KBM-7 (cell line): ENCODE measurements at regions not wholly inside any gene's neighbourhood (a gene's known extent, or its start where the extent isn't known, plus 50 kb on each side); places are given as distances from the start of the nearest gene placed in this dataset.
"Not testable (repeated sequence)": the region's sequence is repeated elsewhere in the genome, so short reads cannot be mapped to it uniquely, and the experiment has no call there.

Experiments
- DNase-seq: peaks from one replicate; pipeline ENCODE4 v3.0.0-alpha.2; 2015
- in situ Hi-C: fragments of 300-500 bp; cut with MboI; formaldehyde crosslinking; loops from 2 replicates; pipeline ENCODE4 v1.14.3; 2020; ENCODE audit warnings: low sequenced_read_pairs, low pct_unique_long_range_greater_than_20kb, mixed read lengths

GRCh38 chr7:127530148-127530547 is 55.2 kb downstream of the GCC1 start:
- in situ Hi-C loops, result no loop called here

GRCh38 chr7:127527561-127527960 is 57.8 kb downstream of the GCC1 start:
- DNase-seq, result no peak
- in situ Hi-C loops, result no loop called here

More at GRCh38 chr7:127530148-127530547, 55.2 kb downstream of the GCC1 start:
- no peak for DNase-seq

GRCh38 chr7:127525866-127526480 is 59.4 kb downstream of the GCC1 start:
- DNase-seq, result no peak
- in situ Hi-C loops, result no loop called here

GRCh38 chr7:127516320-127516719 is 69.1 kb downstream of the GCC1 start:
- no peak for DNase-seq
- in situ Hi-C loops, result no loop called here

DNA sequence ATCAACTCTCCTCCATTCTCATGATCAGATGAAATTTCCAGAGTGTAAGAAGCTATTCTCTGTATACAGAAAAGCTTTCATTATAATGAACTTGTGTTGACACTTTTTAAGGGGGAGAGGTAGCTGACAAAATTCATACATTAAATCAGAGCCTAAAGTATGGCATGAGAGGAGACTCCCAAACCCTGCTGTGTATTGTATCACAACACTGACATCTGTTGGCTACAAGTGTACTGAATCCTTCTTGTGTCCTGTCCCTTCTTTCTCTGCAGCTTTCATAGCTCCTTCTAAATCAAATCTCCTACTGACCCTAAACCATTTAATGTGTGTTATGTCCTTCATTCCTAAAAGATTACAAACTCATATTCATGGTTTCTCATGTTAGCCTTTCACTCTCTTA is 70.9 kb downstream of the GCC1 start:
- in situ Hi-C loops, result no loop called here
- DNase-seq, result peak; percentile 28

- DNase-seq, result no peak
- in situ Hi-C loops, result no loop called here
Observed at GRCh38 chr7:127513311-127513710, 72.1 kb downstream of the GCC1 start.

- in situ Hi-C loops, result no loop called here
- no peak for DNase-seq
Observed at GRCh38 chr7:127512663-127513062, 72.7 kb downstream of the GCC1 start.

DNA sequence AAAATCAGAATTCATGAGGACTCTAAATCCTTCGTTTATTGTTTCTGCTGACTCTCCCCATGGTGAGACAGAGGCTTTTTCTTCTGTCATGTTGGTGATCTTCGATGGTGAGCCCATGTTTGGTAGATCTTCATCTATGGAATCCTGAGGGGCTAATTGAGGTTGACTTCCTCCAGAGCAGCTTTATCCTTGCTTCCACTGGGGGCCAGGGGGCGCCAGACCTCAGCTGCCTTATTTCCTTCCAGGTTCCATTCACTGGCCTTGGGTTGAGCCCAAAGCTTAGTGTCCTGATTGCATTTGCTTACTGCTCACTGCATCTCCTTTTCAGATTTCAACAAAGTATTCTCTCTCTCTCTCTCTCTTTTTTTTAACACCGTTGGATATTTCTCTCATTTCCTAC is 80.7 kb downstream of the GCC1 start:
- peak; percentile 19 for DNase-seq
- in situ Hi-C loops, result no loop called here

DNA sequence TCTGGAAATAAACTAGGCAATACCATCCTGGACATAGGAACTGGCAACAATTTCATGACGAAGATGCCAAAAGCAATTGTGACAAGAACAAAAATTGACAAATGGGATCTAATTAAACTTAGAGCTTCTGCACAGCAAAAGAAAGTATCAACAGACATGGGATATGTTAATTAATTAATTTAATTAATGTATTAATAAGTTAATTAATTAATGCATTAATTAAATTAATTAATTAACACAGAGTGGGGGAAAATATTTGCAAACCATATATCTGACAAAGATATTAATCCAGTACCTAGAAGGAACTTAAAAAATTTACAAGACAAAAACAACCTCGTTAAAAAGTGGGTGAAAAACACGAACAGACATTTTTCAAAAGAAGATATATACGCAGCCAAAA is 83.6 kb downstream of the GCC1 start:
- in situ Hi-C loops, result no loop called here
- DNase-seq, result no peak

GRCh38 chr7:127487381-127487780 is 94.9 kb upstream of the ZNF800 start:
- DNase-seq, result no peak
- in situ Hi-C loops, result no loop called here

GRCh38 chr7:127486654-127487053 is 94.1 kb upstream of the ZNF800 start:
- in situ Hi-C loops, result no loop called here

GRCh38 chr7:127485482-127485881 is 93.0 kb upstream of the ZNF800 start:
- in situ Hi-C loops, result no loop called here
- DNase-seq, result no peak

More at GRCh38 chr7:127486654-127487053, 94.1 kb upstream of the ZNF800 start:
- DNase-seq, result no peak

DNA sequence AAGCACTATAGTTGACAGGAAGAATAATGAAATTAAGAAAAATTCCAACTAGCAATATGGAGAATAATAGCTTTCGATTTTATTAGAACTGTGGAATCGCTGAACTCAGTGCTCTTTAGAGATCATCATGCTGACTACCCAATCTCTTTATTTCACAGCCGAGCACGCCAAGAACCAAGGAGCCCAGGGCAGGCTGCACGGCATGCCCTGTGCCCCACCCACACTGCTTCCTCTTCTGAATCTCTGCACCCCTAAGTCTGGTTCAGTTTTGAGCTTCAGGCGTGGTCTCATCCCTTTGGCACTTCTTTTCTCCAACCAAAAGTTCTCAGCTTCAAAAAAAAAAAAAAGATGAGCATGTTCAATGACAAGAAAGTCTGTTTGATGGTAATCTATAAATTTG is 92.4 kb upstream of the ZNF800 start:
- in situ Hi-C loops, result no loop called here
- no peak for DNase-seq

- in situ Hi-C loops, result no loop called here
- DNase-seq, result no peak
Observed at GRCh38 chr7:127478461-127478860, 86.0 kb upstream of the ZNF800 start.

GRCh38 chr7:127478024-127478355 is 85.5 kb upstream of the ZNF800 start:
- in situ Hi-C loops, result no loop called here
- no peak for DNase-seq

DNA sequence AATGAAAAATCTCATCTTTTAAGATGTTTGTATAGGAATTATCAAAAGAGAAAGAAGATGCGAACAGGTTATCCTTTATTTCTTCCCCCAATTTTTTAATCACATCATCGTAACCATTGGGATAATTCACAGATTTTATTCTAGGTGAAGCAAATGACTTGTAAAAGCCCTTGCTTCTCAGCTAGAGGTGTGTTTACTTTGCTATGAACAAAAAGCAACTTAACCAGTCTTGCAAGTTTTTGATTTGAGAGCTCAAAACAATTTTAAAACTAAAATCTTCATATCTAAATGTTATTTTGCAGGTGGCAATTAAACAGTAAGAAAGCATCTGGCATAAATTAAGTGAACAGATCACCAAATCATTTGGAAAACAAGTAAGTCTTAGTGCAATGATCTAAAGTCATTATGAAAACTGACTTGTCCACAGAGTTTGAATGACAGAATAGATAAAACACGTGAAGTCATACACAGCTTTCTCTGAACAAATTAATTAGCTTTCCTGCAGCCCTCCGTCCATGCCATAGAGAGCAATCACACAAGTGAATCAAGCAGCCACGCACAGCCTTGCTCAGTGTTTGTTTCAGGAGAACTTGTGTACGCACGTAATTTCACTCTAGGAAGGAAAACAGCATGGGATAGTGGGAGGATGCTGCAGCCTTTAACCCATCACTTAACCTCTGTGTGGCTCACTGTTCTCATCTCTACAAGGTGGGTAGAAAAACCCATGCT is 85.0 kb upstream of the ZNF800 start:
- DNase-seq, result no peak
- in situ Hi-C loops, result no loop called here

GRCh38 chr7:127476618-127477017 is 84.1 kb upstream of the ZNF800 start:
- no peak for DNase-seq
- in situ Hi-C loops, result no loop called here

GRCh38 chr7:127474457-127474856 is 81.9 kb upstream of the ZNF800 start:
- DNase-seq, result peak; percentile 9
- in situ Hi-C loops, result no loop called here

DNA sequence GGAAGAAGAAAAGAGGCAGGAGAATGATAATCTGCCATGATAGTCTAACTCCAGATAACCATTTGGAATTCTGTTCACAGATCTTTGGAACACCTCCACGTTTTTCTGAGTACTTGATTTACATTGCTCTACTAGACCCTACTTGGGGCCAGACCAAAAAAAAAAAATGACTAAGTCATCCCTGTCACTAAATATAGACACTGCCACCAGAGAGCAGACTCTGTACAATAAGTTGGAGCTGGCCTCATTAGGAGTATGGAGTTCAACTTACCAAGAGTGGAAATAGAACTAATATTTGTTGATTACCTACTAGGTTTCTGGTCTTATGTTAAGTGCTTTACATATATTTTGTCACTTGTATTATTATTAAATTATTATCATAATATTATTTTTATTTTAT is 80.9 kb upstream of the ZNF800 start:
- in situ Hi-C loops, result no loop called here
- DNase-seq, result no peak

GRCh38 chr7:127460077-127460476 is 67.6 kb upstream of the ZNF800 start:
- peak; percentile 13 for DNase-seq
- in situ Hi-C loops, result no loop called here

DNA sequence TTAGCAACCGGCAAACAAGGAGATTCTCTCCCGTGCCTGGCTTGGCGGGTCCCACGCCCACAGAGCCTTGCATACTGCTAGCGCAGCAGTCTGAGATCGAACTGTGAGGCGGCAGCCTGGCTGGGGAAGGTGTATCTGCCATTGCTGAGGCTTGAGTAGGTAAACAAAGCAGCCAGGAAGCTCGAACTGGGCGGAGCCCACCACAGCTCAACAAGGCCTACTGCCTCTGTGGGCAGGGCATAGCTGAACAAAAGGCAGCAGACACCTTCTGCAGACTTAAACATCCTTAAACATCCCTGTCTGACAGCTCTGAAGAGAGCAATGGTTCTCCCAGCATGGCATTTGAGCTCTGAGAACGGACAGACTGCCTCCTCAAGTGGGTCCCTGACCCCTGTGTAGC is 58.8 kb upstream of the ZNF800 start:
- in situ Hi-C loops, DNase-seq: not testable (repeated sequence)
